AG10803 (cell line): ENCODE measurements at regions not wholly inside any gene's neighbourhood (a gene's known extent, or its start where the extent isn't known, plus 50 kb on each side); places are given as distances from the start of the nearest gene placed in this dataset.

Experiments
- DNase-seq: peaks from one replicate; pipeline ENCODE4 v3.0.0; 2010; ENCODE audit warnings: low read depth
- H3K4me3 ChIP-seq: 2 replicates; pipeline ENCODE4 v1.5.1; 2011; ENCODE audit warnings: mild to moderate bottlenecking, low read length, control low read depth
- CTCF ChIP-seq: conservative IDR thresholded peaks from 2 replicates; pipeline ENCODE4 v1.5.1; 2011; ENCODE audit warnings: mild to moderate bottlenecking, low read length, control low read depth, inconsistent platforms

DNA sequence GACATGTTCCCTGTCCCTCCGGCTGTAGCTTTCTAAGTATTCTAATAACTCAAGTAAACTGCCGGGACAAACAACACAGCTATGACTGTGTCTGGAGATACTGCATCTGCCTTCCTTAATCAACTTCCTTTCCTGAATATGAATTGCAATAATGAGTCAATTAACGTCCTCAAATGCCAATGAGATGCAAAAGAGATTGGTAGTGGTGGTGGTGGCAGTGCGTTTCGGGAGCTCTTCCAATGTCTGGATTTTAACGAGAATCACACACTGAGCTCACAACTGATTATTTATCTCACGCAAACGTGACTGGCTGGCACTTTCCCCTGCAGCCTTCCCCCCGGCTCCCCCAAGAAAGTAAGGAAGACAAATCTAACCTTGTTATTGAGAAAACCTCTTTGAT is 226.1 kb upstream of the GK2 start:
- no peak for DNase-seq
- TF ChIP-seq CTCF = no peak
- H3K4me3 ChIP-seq = no peak overlapping the region

DNA sequence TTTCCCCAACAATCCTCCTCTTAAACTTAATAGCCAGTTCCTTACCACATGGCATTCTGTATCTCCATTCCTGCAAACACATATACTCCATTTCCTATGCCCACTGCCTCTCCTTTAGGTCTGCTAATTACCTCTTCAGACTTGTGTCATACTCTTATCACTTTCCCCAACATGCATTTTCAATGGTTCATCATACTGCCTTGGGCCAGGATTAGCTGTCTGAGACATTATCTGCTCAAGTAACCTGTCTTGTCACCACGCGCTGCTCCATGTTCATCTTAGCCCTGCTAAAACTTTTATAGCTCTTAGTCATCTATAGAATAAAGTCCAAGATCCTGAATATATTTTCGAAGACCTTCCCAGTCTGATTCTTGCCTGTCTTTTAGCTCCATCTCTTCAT is 224.1 kb upstream of the GK2 start:
- no peak for TF ChIP-seq CTCF
- DNase-seq = no peak
- no peak overlapping the region for H3K4me3 ChIP-seq

GRCh38 chr4:79626611-79627010 is 218.6 kb upstream of the GK2 start:
- no peak for DNase-seq
- H3K4me3 ChIP-seq = no peak overlapping the region
- no peak for TF ChIP-seq CTCF

DNA sequence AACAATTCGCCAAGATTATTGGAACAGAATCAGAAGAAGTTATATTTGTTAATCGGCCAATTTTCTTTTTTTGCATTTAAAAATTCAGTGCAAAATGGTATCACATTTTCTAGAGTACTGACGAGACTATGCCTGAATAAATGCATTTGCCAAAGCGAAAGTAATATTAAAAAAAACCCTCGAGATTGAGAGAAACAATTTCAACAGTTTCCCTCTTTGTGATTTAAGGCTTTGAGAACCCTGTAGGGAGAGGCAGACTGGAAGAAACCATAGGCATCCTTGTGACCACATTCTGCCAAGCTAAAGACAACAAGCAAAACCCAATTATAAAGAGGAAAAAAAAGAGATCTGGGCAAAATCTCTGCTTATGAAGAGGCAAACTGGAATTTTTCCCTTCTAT is 218.1 kb upstream of the GK2 start:
- no peak for TF ChIP-seq CTCF
- no peak overlapping the region for H3K4me3 ChIP-seq
- DNase-seq = no peak

GRCh38 chr4:79625361-79625760 is 217.3 kb upstream of the GK2 start:
- no peak overlapping the region for H3K4me3 ChIP-seq
- DNase-seq = no peak
- no peak for TF ChIP-seq CTCF

DNA sequence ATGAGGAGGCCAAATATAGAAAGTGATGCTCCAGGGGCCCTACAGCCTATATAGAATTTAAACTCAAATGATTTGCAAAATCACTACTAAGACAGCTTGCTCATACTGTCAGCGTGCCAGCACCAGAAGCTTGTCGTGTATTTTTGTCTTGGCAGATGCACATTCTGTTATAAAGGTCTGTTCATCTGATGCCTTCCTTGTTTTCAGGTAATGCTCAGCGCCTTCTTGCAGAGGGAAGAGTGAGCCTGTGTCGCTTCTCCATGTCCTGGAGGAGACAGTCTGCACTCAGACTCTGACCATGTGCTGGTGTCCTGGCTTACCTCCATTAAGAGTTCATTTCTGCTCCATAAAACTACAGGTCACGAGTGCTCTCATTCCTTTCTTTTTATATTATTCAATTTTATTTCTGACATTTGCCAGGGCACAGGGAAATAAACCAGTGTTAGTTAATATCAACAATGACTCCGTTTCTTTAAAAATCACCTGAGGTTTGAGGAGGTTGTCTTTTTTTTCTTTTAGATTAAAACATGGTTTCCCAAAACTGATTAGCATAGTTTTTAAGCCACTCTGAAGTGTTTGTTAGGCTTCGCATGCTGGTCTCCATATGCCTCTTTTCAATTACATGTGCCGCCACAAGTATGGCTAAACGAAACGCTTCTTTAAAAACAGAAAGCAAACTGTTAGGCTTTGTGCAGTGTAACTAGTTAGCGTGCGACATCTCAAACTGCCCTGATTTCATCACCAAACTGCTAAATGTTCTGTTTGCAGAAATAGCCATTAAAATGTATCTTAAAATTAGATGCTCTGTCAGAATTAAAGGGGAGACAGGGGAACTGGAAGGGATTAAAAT is 215.2 kb upstream of the GK2 start:
- no peak for TF ChIP-seq CTCF
- peak overlapping the region; percentile 5 for H3K4me3 ChIP-seq
- DNase-seq = peak; percentile 25

DNA sequence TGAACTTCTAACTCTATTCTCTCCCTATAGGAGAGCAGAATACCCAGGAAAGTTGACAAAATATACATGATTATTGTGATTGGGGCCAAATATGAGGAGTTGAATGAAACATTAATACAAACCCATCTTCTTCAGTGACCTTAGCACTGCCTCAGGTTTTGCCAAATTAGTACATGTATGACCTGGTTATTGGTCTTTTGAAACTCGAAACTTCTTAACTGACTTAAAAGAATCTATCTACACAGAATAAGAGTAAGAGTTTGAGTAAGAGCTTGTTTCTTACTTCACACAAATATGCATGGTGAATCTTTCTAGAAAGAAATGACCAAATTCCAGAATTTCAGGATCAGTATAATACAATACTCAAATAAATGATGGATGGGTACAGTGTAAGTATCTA is 213.0 kb upstream of the GK2 start:
- TF ChIP-seq CTCF = no peak
- DNase-seq = no peak
- no peak overlapping the region for H3K4me3 ChIP-seq
